HCT116 (cell line): ENCODE measurements at regions not wholly inside any gene's neighbourhood (a gene's known extent, or its start where the extent isn't known, plus 50 kb on each side); places are given as distances from the start of the nearest gene placed in this dataset.

ENCODE experiments used
- CBX3 ChIP-seq: IDR thresholded peaks from 2 replicates; pipeline ENCODE4 v1.6.1; 2012; ENCODE audit warnings: low read depth
- CEBPB ChIP-seq: IDR thresholded peaks from 2 replicates; pipeline ENCODE4 v1.6.1; 2012; ENCODE audit warnings: low read depth
- EZH2 ChIP-seq: fragments of 200-600 bp; sonication (generic); IDR thresholded peaks from 2 replicates; pipeline ENCODE4 v1.6.1; 2017; ENCODE audit warnings: antibody characterized with exemption, mixed run types
- EZH2phosphoT487 ChIP-seq: fragments of 200-600 bp; IDR thresholded peaks from 2 replicates; pipeline ENCODE4 v1.6.1; 2018; ENCODE audit warnings: antibody characterized with exemption, borderline replicate concordance
- JUND ChIP-seq: IDR thresholded peaks from 2 replicates; pipeline ENCODE4 v1.6.1; 2012
- POLR2A ChIP-seq: IDR thresholded peaks from 2 replicates; pipeline ENCODE4 v1.7.0; 2011; ENCODE audit warnings: borderline replicate concordance; ENCODE audit not compliant: insufficient read depth, insufficient read length; ENCODE audit errors: extremely low read depth
- REST ChIP-seq: IDR thresholded peaks from 2 replicates; pipeline ENCODE4 v1.6.1; 2012; ENCODE audit warnings: low read depth
- SP1 ChIP-seq: IDR thresholded peaks from 2 replicates; pipeline ENCODE4 v1.6.1; 2012; ENCODE audit warnings: low read depth
- TF ChIP-seq, protein P1 (sequence below), 3 experiments: fragments of 200-600 bp in 1 of 3; sonication (generic) in 1 of 3; IDR thresholded peaks in 2 of 3; conservative IDR thresholded peaks in 1 of 3; 2 replicates each; pipeline ENCODE4 v1.5.1; 2012 to 2017; ENCODE audit warnings: low read depth in 2 of 3, low read length in 2 of 3, antibody characterized with exemption in 1 of 3, borderline replicate concordance in 1 of 3, control low read depth in 1 of 3, mild to moderate bottlenecking in 1 of 3, mixed read lengths in 1 of 3, mixed run types in 1 of 3, moderate library complexity in 1 of 3; ENCODE audit not compliant: insufficient read depth in 1 of 3

DNA sequence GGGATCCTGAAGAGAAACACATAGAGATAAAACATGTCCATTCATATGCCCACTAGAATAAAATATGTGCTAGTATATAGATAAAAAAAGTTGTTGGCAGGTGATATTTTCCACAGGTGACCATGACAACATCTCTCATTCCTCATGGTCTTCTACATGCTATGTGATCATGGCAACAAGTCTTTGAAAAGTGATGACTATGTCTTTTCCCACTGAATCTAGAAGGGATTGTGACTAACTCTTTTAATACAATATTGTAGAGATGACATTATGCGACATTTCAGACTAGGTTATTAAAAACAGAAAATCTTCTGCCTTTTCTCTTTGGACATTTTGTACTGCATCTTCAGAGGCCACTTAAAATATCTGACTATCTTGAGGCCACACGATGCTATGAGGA, 126.0 kb upstream of the GABRA2 start:
- TF ChIP-seq, protein P1, sequence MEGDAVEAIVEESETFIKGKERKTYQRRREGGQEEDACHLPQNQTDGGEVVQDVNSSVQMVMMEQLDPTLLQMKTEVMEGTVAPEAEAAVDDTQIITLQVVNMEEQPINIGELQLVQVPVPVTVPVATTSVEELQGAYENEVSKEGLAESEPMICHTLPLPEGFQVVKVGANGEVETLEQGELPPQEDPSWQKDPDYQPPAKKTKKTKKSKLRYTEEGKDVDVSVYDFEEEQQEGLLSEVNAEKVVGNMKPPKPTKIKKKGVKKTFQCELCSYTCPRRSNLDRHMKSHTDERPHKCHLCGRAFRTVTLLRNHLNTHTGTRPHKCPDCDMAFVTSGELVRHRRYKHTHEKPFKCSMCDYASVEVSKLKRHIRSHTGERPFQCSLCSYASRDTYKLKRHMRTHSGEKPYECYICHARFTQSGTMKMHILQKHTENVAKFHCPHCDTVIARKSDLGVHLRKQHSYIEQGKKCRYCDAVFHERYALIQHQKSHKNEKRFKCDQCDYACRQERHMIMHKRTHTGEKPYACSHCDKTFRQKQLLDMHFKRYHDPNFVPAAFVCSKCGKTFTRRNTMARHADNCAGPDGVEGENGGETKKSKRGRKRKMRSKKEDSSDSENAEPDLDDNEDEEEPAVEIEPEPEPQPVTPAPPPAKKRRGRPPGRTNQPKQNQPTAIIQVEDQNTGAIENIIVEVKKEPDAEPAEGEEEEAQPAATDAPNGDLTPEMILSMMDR (IDR thresholded peaks at IDR 0.05 in 2 of 3, conservative IDR thresholded peaks at IDR 0.05 in 1 of 3; ENCODE audit: borderline replicate concordance in 1 of 3, insufficient read depth in 1 of 3, low read depth in 2 of 3, low read length in 2 of 3): no peak
- TF ChIP-seq POLR2A: no peak
- TF ChIP-seq CBX3: no peak
- no peak for TF ChIP-seq CEBPB
- TF ChIP-seq EZH2phosphoT487: no peak
- no peak for TF ChIP-seq EZH2
- TF ChIP-seq SP1: no peak
- TF ChIP-seq JUND: no peak
- TF ChIP-seq REST: no peak
